ENCODE measurements at regions not wholly inside any gene's neighbourhood (a gene's known extent, or its start where the extent isn't known, plus 50 kb on each side); places are given as distances from the start of the nearest gene placed in this dataset.

- TF ChIP-seq, protein P1, sequence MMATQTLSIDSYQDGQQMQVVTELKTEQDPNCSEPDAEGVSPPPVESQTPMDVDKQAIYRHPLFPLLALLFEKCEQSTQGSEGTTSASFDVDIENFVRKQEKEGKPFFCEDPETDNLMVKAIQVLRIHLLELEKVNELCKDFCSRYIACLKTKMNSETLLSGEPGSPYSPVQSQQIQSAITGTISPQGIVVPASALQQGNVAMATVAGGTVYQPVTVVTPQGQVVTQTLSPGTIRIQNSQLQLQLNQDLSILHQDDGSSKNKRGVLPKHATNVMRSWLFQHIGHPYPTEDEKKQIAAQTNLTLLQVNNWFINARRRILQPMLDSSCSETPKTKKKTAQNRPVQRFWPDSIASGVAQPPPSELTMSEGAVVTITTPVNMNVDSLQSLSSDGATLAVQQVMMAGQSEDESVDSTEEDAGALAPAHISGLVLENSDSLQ (IDR thresholded peaks at IDR 0.05): no peak
- TF ChIP-seq FOXA1 (IDR thresholded peaks at IDR 0.05): no peak
These were observed 161.9 kb upstream of the SIX2 start for GRCh38 chr2:45171136-45171501.
